ENCODE measurements at regions not wholly inside any gene's neighbourhood (a gene's known extent, or its start where the extent isn't known, plus 50 kb on each side); places are given as distances from the start of the nearest gene placed in this dataset.

DNA sequence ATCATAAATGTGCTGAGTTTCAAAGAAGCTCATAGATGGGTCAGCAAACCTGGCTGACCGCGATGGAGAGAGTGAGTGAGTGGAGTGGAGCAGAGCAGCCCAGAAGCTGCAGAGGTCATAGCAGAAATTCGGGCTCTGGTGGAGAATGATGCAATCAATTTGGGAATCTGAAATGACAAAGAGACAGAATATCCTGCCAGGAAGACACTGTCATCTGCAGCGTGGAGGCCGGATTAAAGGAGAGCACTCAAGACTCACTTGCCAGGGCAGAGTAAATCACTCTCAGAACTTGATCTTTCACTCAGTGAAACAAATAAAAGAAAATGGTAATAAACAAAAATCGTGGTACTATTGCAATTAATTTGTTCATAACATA, 109.6 kb upstream of the RREB1 start:
- H3K4ac ChIP-seq (ENCODE audit: low read depth, low read length), result no peak overlapping the region
- H4K91ac ChIP-seq (ENCODE audit: insufficient read length, low read depth, low read length), result no peak overlapping the region
- H3T11ph ChIP-seq (ENCODE audit: low read length), result no peak overlapping the region
- DNase-seq, result no peak
- no peak overlapping the region for H2AK5ac ChIP-seq (ENCODE audit: insufficient read length, low read length)
- TF ChIP-seq, protein P1, sequence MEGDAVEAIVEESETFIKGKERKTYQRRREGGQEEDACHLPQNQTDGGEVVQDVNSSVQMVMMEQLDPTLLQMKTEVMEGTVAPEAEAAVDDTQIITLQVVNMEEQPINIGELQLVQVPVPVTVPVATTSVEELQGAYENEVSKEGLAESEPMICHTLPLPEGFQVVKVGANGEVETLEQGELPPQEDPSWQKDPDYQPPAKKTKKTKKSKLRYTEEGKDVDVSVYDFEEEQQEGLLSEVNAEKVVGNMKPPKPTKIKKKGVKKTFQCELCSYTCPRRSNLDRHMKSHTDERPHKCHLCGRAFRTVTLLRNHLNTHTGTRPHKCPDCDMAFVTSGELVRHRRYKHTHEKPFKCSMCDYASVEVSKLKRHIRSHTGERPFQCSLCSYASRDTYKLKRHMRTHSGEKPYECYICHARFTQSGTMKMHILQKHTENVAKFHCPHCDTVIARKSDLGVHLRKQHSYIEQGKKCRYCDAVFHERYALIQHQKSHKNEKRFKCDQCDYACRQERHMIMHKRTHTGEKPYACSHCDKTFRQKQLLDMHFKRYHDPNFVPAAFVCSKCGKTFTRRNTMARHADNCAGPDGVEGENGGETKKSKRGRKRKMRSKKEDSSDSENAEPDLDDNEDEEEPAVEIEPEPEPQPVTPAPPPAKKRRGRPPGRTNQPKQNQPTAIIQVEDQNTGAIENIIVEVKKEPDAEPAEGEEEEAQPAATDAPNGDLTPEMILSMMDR (conservative IDR thresholded peaks at IDR 0.05), result no peak
- H3K56ac ChIP-seq (ENCODE audit: insufficient read length, low read depth, low read length), result no peak overlapping the region
- no peak overlapping the region for H3K18ac ChIP-seq (ENCODE audit: insufficient read length, low read depth, low read length)
- no peak overlapping the region for H2BK120ac ChIP-seq (ENCODE audit: low read depth, low read length, poor library complexity, severe bottlenecking)
- no peak overlapping the region for H3K4me2 ChIP-seq (ENCODE audit: insufficient read depth, insufficient read length, low read length)
- H2BK12ac ChIP-seq (ENCODE audit: insufficient read length, low read depth, low read length), result no peak overlapping the region
- H4K8ac ChIP-seq (replicated peaks; ENCODE audit: insufficient read length, low read depth, low read length), result no peak overlapping the region
- H3K27me3 ChIP-seq (ENCODE audit: insufficient read depth, low read length), result no peaks in the 10 kb centered on the region
- no peak overlapping the region for H3K23ac ChIP-seq (ENCODE audit: insufficient read length, low read depth, low read length)
- H3K4me1 ChIP-seq (ENCODE audit: insufficient read depth, low read length), result peaks cover 5% of the 10 kb centered on the region; the same call in 1 of the 2 replicates
- no peaks in the 10 kb centered on the region for H3K27me3 Mint-ChIP-seq (ENCODE audit: low read depth)
- H4K5ac ChIP-seq (ENCODE audit: insufficient read length, low read depth, low read length), result no peak overlapping the region
- no peak overlapping the region for H3K14ac ChIP-seq (ENCODE audit: insufficient read depth, low read length)
- H3K4me1 Mint-ChIP-seq, result peaks cover 10 to 13% of the 10 kb centered on the region in 2 experiments
- peak overlapping the region in 2 of 3 experiments; percentile 9 to 25; a peak in 3 of 7 replicates for H3K27ac Mint-ChIP-seq
- no CpG with 5 or more reads among the region's 6 CpGs for WGBS (ENCODE audit: extremely low coverage, insufficient read length, low lambda C conversion rate)
- H2BK20ac ChIP-seq (ENCODE audit: low read depth, low read length, poor library complexity, severe bottlenecking), result no peak overlapping the region
- no peaks in the 10 kb centered on the region for H3K79me1 ChIP-seq (ENCODE audit: insufficient read depth, low read depth, low read length, poor library complexity, severe bottlenecking)
- H2BK5ac ChIP-seq (ENCODE audit: insufficient read length, low read length), result no peak overlapping the region
- H3K9ac ChIP-seq (ENCODE audit: extremely low read depth, insufficient read length, low read length), result no peak overlapping the region
- peaks cover 0 to 3% of the 10 kb centered on the region in 2 experiments; a peak in 2 of 5 replicates for H3K9me3 Mint-ChIP-seq
- no peaks in the 10 kb centered on the region for H3K9me3 ChIP-seq (ENCODE audit: control insufficient read depth, low read depth, low read length)
- H3K79me2 ChIP-seq (ENCODE audit: insufficient read depth, low read length), result no peaks in the 10 kb centered on the region
- no peaks in the 10 kb centered on the region for H3K23me2 ChIP-seq (ENCODE audit: insufficient read length, low read depth, low read length, poor library complexity, severe bottlenecking)
- H2AFZ ChIP-seq (ENCODE audit: low read length), result no peak overlapping the region
- H3K27ac ChIP-seq (ENCODE audit: insufficient read length, low read depth, low read length), result no peak overlapping the region
- H2BK15ac ChIP-seq (ENCODE audit: low read depth, low read length), result no peak overlapping the region
- H3K4me3 Mint-ChIP-seq, result no peak overlapping the region
- no peaks in the 10 kb centered on the region for H4K20me1 ChIP-seq (ENCODE audit: control insufficient read depth, insufficient read depth, insufficient read length)
- H3K36me3 Mint-ChIP-seq (ENCODE audit: insufficient read depth in 1 of 3, low read depth in 3 of 3), result peaks cover 0 to 3% (median 0%) of the 10 kb centered on the region in 3 experiments; a peak in 1 of 7 replicates
